22Rv1 (cell line): ENCODE measurements at regions not wholly inside any gene's neighbourhood (a gene's known extent, or its start where the extent isn't known, plus 50 kb on each side); places are given as distances from the start of the nearest gene placed in this dataset.

Source experiments
- CTCF ChIP-seq: fragments of 450-650 bp; IDR thresholded peaks from 2 replicates; pipeline ENCODE4 v1.5.1; 2017; ENCODE audit warnings: mild to moderate bottlenecking
- ZFX ChIP-seq: fragments of 450-650 bp; IDR thresholded peaks from 2 replicates; pipeline ENCODE4 v1.6.1; 2017; ENCODE audit warnings: antibody characterized with exemption, borderline replicate concordance

GRCh38 chr2:21696900-21697299 is 573.1 kb downstream of the TDRD15 start:
- TF ChIP-seq CTCF, result no peak
- TF ChIP-seq ZFX, result no peak
